Kidney (tissue), 13 donors: ENCODE measurements at regions not wholly inside any gene's neighbourhood (a gene's known extent, or its start where the extent isn't known, plus 50 kb on each side); places are given as distances from the start of the nearest gene placed in this dataset.
A peak's percentile ranks its signal among the peaks of the same experiment; 100 is the strongest.

Experiments used
- DNase-seq, 5 donors: peaks; one replicate each; pipeline ENCODE4 v3.0.0-alpha.2; 2013 to 2020
- FAIRE-seq: peaks from 2 replicates; lab custom pipeline; 2012; peaks lifted over from hg19 to GRCh38; lab: Jason Lieb, UNC
- H3K27ac ChIP-seq, 2 donors: one replicate each; pipeline ENCODE4 v1.7.0; 2013; ENCODE audit warnings: low read depth in 2 of 2, low read length in 2 of 2, inconsistent platforms in 1 of 2
- H3K27me3 ChIP-seq: one replicate; pipeline ENCODE4 v1.7.1; 2013; ENCODE audit warnings: low read length, inconsistent platforms; ENCODE audit not compliant: control insufficient read depth, insufficient read depth
- H3K36me3 ChIP-seq, 3 donors: one replicate each; pipeline versions ENCODE4 v1.7.0 to v1.7.1; 2013; ENCODE audit warnings: low read length in 3 of 3, control low read depth in 1 of 3, inconsistent platforms in 1 of 3; ENCODE audit not compliant: insufficient read depth in 3 of 3, control insufficient read depth in 2 of 3
- H3K4me1 ChIP-seq, 3 donors: one replicate each; pipeline versions ENCODE4 v1.7.0 to v1.7.1; 2013; ENCODE audit warnings: low read length in 3 of 3, inconsistent platforms in 1 of 3, low read depth in 1 of 3; ENCODE audit not compliant: control insufficient read depth in 2 of 3, insufficient read depth in 2 of 3
- H3K4me3 ChIP-seq, 3 donors: one replicate each; pipeline versions ENCODE4 v1.7.0 to v1.8.1; 2013; ENCODE audit warnings: low read length in 3 of 3, control low read depth in 1 of 3, inconsistent platforms in 1 of 3
- H3K9ac ChIP-seq, 3 donors: one replicate each; pipeline versions ENCODE4 v1.7.0 to v1.7.1; 2013; ENCODE audit warnings: low read length in 3 of 3, control low read depth in 1 of 3, inconsistent platforms in 1 of 3
- H3K9me3 ChIP-seq, 3 donors: one replicate each; pipeline versions ENCODE4 v1.7.0 to v1.7.1; 2013; ENCODE audit warnings: low read length in 3 of 3, control low read depth in 1 of 3, inconsistent platforms in 1 of 3; ENCODE audit not compliant: control insufficient read depth in 2 of 3, insufficient read depth in 1 of 3
- CTCF ChIP-seq: IDR thresholded peaks from 3 replicates; pipeline ENCODE4 v1.5.1; 2012; ENCODE audit warnings: mild to moderate bottlenecking, moderate library complexity, borderline replicate concordance; ENCODE audit not compliant: insufficient read depth; ENCODE audit errors: extremely low read depth
- intact Hi-C: fragments of 100-400 bp; cut with DNase I; formaldehyde crosslinking; loops from one replicate; pipeline ENCODE4 v1.11.1; 2022
- donor health status: control.
- donor health status: control.
- donor health status: control.
- donor health status: control.
- donor health status: control.
- donor health status: DM: yes; HTN: yes; CAD: no.
- donor health status: Normal renal cell carcinoma (clear cell type).

GRCh38 chr10:44267007-44267406 lies 117.9 kb downstream of the CXCL12 start:
- H3K36me3 ChIP-seq, result no peaks in the 10 kb centered on the region
- FAIRE-seq (no peak), DNase-seq (no peak)
- H3K4me1 ChIP-seq, result no peaks in the 10 kb centered on the region
- H3K27me3 ChIP-seq, result no peaks in the 10 kb centered on the region
- no peak overlapping the region for H3K27ac ChIP-seq
- H3K9ac ChIP-seq, result no peak overlapping the region
- TF ChIP-seq CTCF, result no peak
- intact Hi-C loops, result no loop called here
- H3K4me3 ChIP-seq, result no peak overlapping the region
- no peaks in the 10 kb centered on the region for H3K9me3 ChIP-seq

DNA sequence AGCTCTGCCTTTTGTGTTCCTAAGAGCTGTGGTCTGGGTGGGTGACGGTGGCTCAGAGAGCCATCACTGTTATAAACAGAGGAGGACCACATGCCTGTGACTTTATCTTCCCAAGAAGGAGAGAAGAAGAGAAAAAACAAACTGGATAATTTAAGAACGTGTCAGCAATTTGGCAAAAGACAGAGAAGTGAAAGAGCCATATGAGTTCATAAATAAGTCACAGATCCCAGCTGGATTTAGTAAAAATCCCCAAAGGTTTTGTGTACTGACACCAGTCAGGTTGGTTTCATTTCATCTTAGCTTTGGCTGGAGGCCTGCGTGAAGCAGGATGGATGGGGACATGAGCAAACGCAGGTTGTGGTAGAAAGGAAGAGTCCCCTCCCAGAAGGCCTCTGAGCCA lies 120.7 kb downstream of the CXCL12 start:
- no peak for FAIRE-seq
- intact Hi-C loops, result no loop called here
- Histone ChIP-seq H3K27ac (peak overlapping the region in 1 of 2 donors; percentile 41), H3K36me3 (no peaks in the 10 kb centered on the region), H3K9ac (no peak overlapping the region), H3K4me3 (no peak overlapping the region), H3K9me3 (no peaks in the 10 kb centered on the region), H3K27me3 (no peaks in the 10 kb centered on the region), H3K4me1 (peaks cover 0 to 2% (median 0%) of the 10 kb centered on the region in 3 donors)
- TF ChIP-seq CTCF, result no peak
- DNase-seq, result peak in 2 of 5 donors; percentile 60 to 84

DNA sequence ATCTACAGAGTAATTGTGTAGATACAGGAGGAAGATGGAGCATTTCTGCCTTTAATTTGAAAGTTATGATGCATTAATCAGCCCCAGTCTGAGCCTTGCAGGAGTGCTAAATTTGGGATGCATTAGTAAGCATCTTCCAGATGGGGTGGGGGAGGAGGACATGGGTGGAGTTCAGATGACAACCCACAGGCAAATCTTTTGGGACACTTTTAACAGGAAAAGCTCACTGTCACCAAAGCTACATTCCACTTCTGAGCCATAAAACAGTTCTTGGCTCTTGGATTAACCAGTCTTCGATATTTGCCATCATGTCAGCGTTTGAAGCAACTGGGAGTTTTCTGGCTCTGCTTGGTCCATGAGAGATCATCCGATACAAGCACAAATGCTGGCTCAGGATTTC lies 121.1 kb downstream of the CXCL12 start:
- FAIRE-seq (no peak), DNase-seq (no peak)
- H3K27me3 ChIP-seq, result no peaks in the 10 kb centered on the region
- H3K9ac ChIP-seq, result no peak overlapping the region
- H3K36me3 ChIP-seq, result no peaks in the 10 kb centered on the region
- H3K4me3 ChIP-seq, result no peak overlapping the region
- peaks cover 0 to 2% (median 0%) of the 10 kb centered on the region in 3 donors for H3K4me1 ChIP-seq
- peak overlapping the region in 1 of 2 donors; percentile 41 for H3K27ac ChIP-seq
- H3K9me3 ChIP-seq, result no peaks in the 10 kb centered on the region
- TF ChIP-seq CTCF, result no peak
- intact Hi-C loops, result no loop called here
